Gastrocnemius medialis (tissue), 4 donors: ENCODE measurements at regions not wholly inside any gene's neighbourhood (a gene's known extent, or its start where the extent isn't known, plus 50 kb on each side); places are given as distances from the start of the nearest gene placed in this dataset.

Experiments used
- CTCF ChIP-seq, 5 experiments: fragments of 450-650 bp in 3 of 5; fragments of 200-600 bp in 2 of 5; sonication (generic) in 2 of 5; IDR thresholded peaks in 4 of 5; conservative IDR thresholded peaks in 1 of 5; 1 replicate in 4 of 5; 2 replicates in 1 of 5; pipeline ENCODE4 v1.5.1; 2016 to 2019; ENCODE audit warnings: antibody characterized with exemption in 5 of 5, mild to moderate bottlenecking in 3 of 5, moderate library complexity in 3 of 5
- POLR2A ChIP-seq, 2 donors: fragments of 450-650 bp; IDR thresholded peaks; one replicate each; pipeline ENCODE4 v1.6.1; 2017; ENCODE audit warnings: antibody characterized with exemption in 2 of 2, mild to moderate bottlenecking in 2 of 2, moderate library complexity in 2 of 2

- TF ChIP-seq CTCF (IDR thresholded peaks at IDR 0.05 in 4 of 5, conservative IDR thresholded peaks at IDR 0.05 in 1 of 5) (no peak), POLR2A (IDR thresholded peaks at IDR 0.05) (no peak)
Measured at GRCh38 chr12:124437121-124437520, 130.3 kb downstream of the NCOR2 start.
